Caco-2 (cell line): ENCODE measurements at regions not wholly inside any gene's neighbourhood (a gene's known extent, or its start where the extent isn't known, plus 50 kb on each side); places are given as distances from the start of the nearest gene placed in this dataset.

Experiments
- BruUV-seq: library from RNA; stranded (reverse); fragments of 400-500 nt; replicated peaks from 2 replicates; lab custom pipeline; 2021; lab: Mats Ljungman, UMichigan
- CTCF ChIA-PET: fragments of 300-600 bp; sonication (Branson Sonifier 250); formaldehyde crosslinking; loops from one replicate; lab custom pipeline; 2022; ENCODE audit warnings: antibody characterized with exemption; lab: Charles Lee
- POLR2A ChIA-PET: fragments of 300-600 bp; sonication (Branson Sonifier 250); formaldehyde crosslinking; loops from one replicate; lab custom pipeline; 2022; ENCODE audit warnings: antibody characterized with exemption; lab: Charles Lee
- DNase-seq, 2 experiments: peaks; one replicate each; pipeline versions ENCODE4 v3.0.0 to v3.0.0-alpha.2; 2020 to 2022
- H3K27me3 ChIP-seq: replicated peaks from 2 replicates; pipeline ENCODE4 v1.6.0; 2011; ENCODE audit warnings: low read length; ENCODE audit not compliant: control insufficient read depth, insufficient read depth
- H3K36me3 ChIP-seq: 2 replicates; pipeline ENCODE4 v1.5.1; 2011; ENCODE audit warnings: low read length; ENCODE audit not compliant: control insufficient read depth, insufficient read depth
- H3K4me1 ChIP-seq: fragments of 250-450 bp; sonication (Bioruptor Pico); 2 replicates; pipeline ENCODE4 v1.5.1; 2020; ENCODE audit warnings: mild to moderate bottlenecking
- H3K4me3 ChIP-seq: 2 replicates; pipeline ENCODE4 v1.5.1; 2011; ENCODE audit warnings: low read depth, mild to moderate bottlenecking, control low read depth, low read length
- H3K9me3 ChIP-seq: fragments of 250-450 bp; sonication (Bioruptor Pico); 2 replicates; pipeline ENCODE4 v1.5.1; 2020; ENCODE audit warnings: mild to moderate bottlenecking, moderate library complexity
- H3K27ac Mint-ChIP-seq: one replicate; pipeline ENCODE4 v1.8.0; 2022; ENCODE audit warnings: mixed read lengths; ENCODE audit not compliant: unreplicated experiment
- H3K27me3 Mint-ChIP-seq: one replicate; pipeline ENCODE4 v1.8.0; 2022; ENCODE audit warnings: mixed read lengths; ENCODE audit not compliant: insufficient read depth, unreplicated experiment
- H3K36me3 Mint-ChIP-seq: one replicate; pipeline ENCODE4 v1.8.0; 2022; ENCODE audit warnings: mild to moderate bottlenecking, mixed read lengths; ENCODE audit not compliant: insufficient read depth, unreplicated experiment
- H3K4me1 Mint-ChIP-seq: one replicate; pipeline ENCODE4 v1.8.0; 2022; ENCODE audit warnings: low read depth, mixed read lengths; ENCODE audit not compliant: unreplicated experiment
- H3K4me3 Mint-ChIP-seq: one replicate; pipeline ENCODE4 v1.8.0; 2022; ENCODE audit warnings: mild to moderate bottlenecking, moderate library complexity, mixed read lengths; ENCODE audit not compliant: unreplicated experiment
- H3K9me3 Mint-ChIP-seq: one replicate; pipeline ENCODE4 v1.8.0; 2022; ENCODE audit warnings: mixed read lengths; ENCODE audit not compliant: unreplicated experiment
- CTCF ChIP-seq, 2 experiments: fragments of 200-600 bp in 1 of 2; IDR thresholded peaks; 1 replicate in 1 of 2; 2 replicates in 1 of 2; pipeline versions ENCODE4 v1.5.1 to v1.8.0; 2011 to 2022; ENCODE audit warnings: antibody characterized with exemption in 1 of 2, control low read depth in 1 of 2, inconsistent platforms in 1 of 2, low read depth in 1 of 2, low read length in 1 of 2, mild to moderate bottlenecking in 1 of 2, moderate library complexity in 1 of 2; ENCODE audit not compliant: insufficient read depth in 1 of 2, severe bottlenecking in 1 of 2, unreplicated experiment in 1 of 2
- intact Hi-C: fragments of 100-400 bp; cut with micrococcal nuclease; formaldehyde crosslinking; loops from one replicate; pipeline ENCODE4 v1.10.0; 2022; ENCODE audit not compliant: unreplicated experiment

- H3K36me3 Mint-ChIP-seq = no peaks in the 10 kb centered on the region
Observed at GRCh38 chr18:64519201-64519600, 370.3 kb upstream of the LINC00305 start.

GRCh38 chr18:64518191-64518590 lies 369.3 kb upstream of the LINC00305 start:
- intact Hi-C loops = no loop called here
- Histone ChIP-seq H3K27me3 (no peaks in the 10 kb centered on the region), H3K4me1 (no peaks in the 10 kb centered on the region), H3K9me3 (no peaks in the 10 kb centered on the region), H3K36me3 (no peaks in the 10 kb centered on the region), H3K4me3 (no peak overlapping the region)
- peaks cover 10% of the 10 kb centered on the region for H3K9me3 Mint-ChIP-seq
- no peaks in the 10 kb centered on the region for H3K4me1 Mint-ChIP-seq
- CTCF ChIA-PET = no interaction called here
- H3K27ac Mint-ChIP-seq = no peak overlapping the region
- POLR2A ChIA-PET = no interaction called here
- no peak for DNase-seq
- no TSS peak for BruUV-seq
- no peaks in the 10 kb centered on the region for H3K36me3 Mint-ChIP-seq
- no peaks in the 10 kb centered on the region for H3K27me3 Mint-ChIP-seq
- no peak for TF ChIP-seq CTCF (IDR thresholded peaks at IDR 0.05; ENCODE audit: insufficient read depth in 1 of 2, low read depth in 1 of 2, low read length in 1 of 2, severe bottlenecking in 1 of 2, unreplicated experiment in 1 of 2)
- no peak overlapping the region for H3K4me3 Mint-ChIP-seq

More at GRCh38 chr18:64519201-64519600, 370.3 kb upstream of the LINC00305 start:
- Histone ChIP-seq H3K27me3 (no peaks in the 10 kb centered on the region), H3K9me3 (no peaks in the 10 kb centered on the region), H3K4me1 (no peaks in the 10 kb centered on the region), H3K4me3 (no peak overlapping the region), H3K36me3 (no peaks in the 10 kb centered on the region)
- Mint-ChIP-seq H3K9me3 (peaks cover 11% of the 10 kb centered on the region), H3K27ac (no peak overlapping the region), H3K27me3 (no peaks in the 10 kb centered on the region), H3K4me3 (no peak overlapping the region), H3K4me1 (no peaks in the 10 kb centered on the region)
- POLR2A ChIA-PET = no interaction called here
- CTCF ChIA-PET = no interaction called here
- intact Hi-C loops = no loop called here
- no TSS peak for BruUV-seq
- TF ChIP-seq CTCF (IDR thresholded peaks at IDR 0.05; ENCODE audit: insufficient read depth in 1 of 2, low read depth in 1 of 2, low read length in 1 of 2, severe bottlenecking in 1 of 2, unreplicated experiment in 1 of 2) = no peak
- no peak for DNase-seq

- no peak overlapping the region for H3K4me3 Mint-ChIP-seq
- no peaks in the 10 kb centered on the region for H3K27me3 Mint-ChIP-seq
- ChIA-PET POLR2A (no interaction called here), CTCF (no interaction called here)
- H3K36me3 Mint-ChIP-seq = no peaks in the 10 kb centered on the region
- no peak overlapping the region for H3K27ac Mint-ChIP-seq
- Histone ChIP-seq H3K4me1 (no peaks in the 10 kb centered on the region), H3K27me3 (no peaks in the 10 kb centered on the region), H3K4me3 (no peak overlapping the region), H3K36me3 (no peaks in the 10 kb centered on the region), H3K9me3 (no peaks in the 10 kb centered on the region)
- no peaks in the 10 kb centered on the region for H3K9me3 Mint-ChIP-seq
- no TSS peak for BruUV-seq
- H3K4me1 Mint-ChIP-seq = no peaks in the 10 kb centered on the region
- DNase-seq = no peak
- intact Hi-C loops = no loop called here
- TF ChIP-seq CTCF (IDR thresholded peaks at IDR 0.05; ENCODE audit: insufficient read depth in 1 of 2, low read depth in 1 of 2, low read length in 1 of 2, severe bottlenecking in 1 of 2, unreplicated experiment in 1 of 2) = no peak
Observed at GRCh38 chr18:64513401-64513800, 364.5 kb upstream of the LINC00305 start.
